ENCODE measurements at regions not wholly inside any gene's neighbourhood (a gene's known extent, or its start where the extent isn't known, plus 50 kb on each side); places are given as distances from the start of the nearest gene placed in this dataset.

GRCh38 chr5:131068893-131069643 is 96.0 kb downstream of the HINT1 start:
- TF ChIP-seq XRCC4 (IDR thresholded peaks at IDR 0.05; ENCODE audit: extremely low read depth, insufficient read depth, insufficient read length), result no peak
- no peak for TF ChIP-seq NR0B1 (IDR thresholded peaks at IDR 0.05; ENCODE audit: partially characterized antibody)
- TF ChIP-seq USF1 (CRISPR knock-in tag; IDR thresholded peaks at IDR 0.05), result no peak
- TF ChIP-seq ZNF165 (CRISPR knock-in tag; IDR thresholded peaks at IDR 0.05; ENCODE audit: borderline replicate concordance), result no peak
- TF ChIP-seq RAD21 (CRISPR knock-in tag; conservative IDR thresholded peaks at IDR 0.05 in 1 of 2, IDR thresholded peaks at IDR 0.05 in 1 of 2), result no peak
- TF ChIP-seq EZH2 (IDR thresholded peaks at IDR 0.05; ENCODE audit: borderline replicate concordance, low read depth, low read length), result no peak
- no peak for TF ChIP-seq KAT7 (CRISPR knock-in tag; IDR thresholded peaks at IDR 0.05; ENCODE audit: borderline replicate concordance)
- TF ChIP-seq NR3C1 (CRISPR knock-in tag; IDR thresholded peaks at IDR 0.05), result no peak
- TF ChIP-seq CTCF (IDR thresholded peaks at IDR 0.05 in 2 of 3, conservative IDR thresholded peaks at IDR 0.05 in 1 of 3; ENCODE audit: insufficient read depth in 2 of 3, low read depth in 1 of 3, low read length in 3 of 3), result no peak
- TF ChIP-seq ARID3A (IDR thresholded peaks at IDR 0.05; ENCODE audit: borderline replicate concordance, low read depth, low read length), result no peak
- no peak for TF ChIP-seq SFPQ (IDR thresholded peaks at IDR 0.05; ENCODE audit: low read depth, low read length)
